Stomach (tissue), 4 donors: ENCODE measurements at regions not wholly inside any gene's neighbourhood (a gene's known extent, or its start where the extent isn't known, plus 50 kb on each side); places are given as distances from the start of the nearest gene placed in this dataset.

Experiments
- EP300 ChIP-seq: sonication (generic); formaldehyde crosslinking; IDR thresholded peaks from one replicate; pipeline ENCODE4 v1.6.1; 2017; ENCODE audit warnings: antibody characterized with exemption
- POLR2A ChIP-seq, 4 donors: fragments of 450-650 bp; IDR thresholded peaks; one replicate each; pipeline ENCODE4 v1.6.1; 2016; ENCODE audit warnings: antibody characterized with exemption in 4 of 4, control low read depth in 2 of 4, mild to moderate bottlenecking in 1 of 4, moderate library complexity in 1 of 4
- POLR2AphosphoS5 ChIP-seq, 3 donors: sonication (generic); formaldehyde crosslinking; IDR thresholded peaks; one replicate each; pipeline ENCODE4 v1.6.1; 2016; ENCODE audit warnings: antibody characterized with exemption in 3 of 3
- TF ChIP-seq, protein P1 (sequence below), 7 experiments: fragments of 450-650 bp in 4 of 7; fragments of 200-600 bp in 3 of 7; sonication (generic) in 3 of 7; IDR thresholded peaks; one replicate each; pipeline ENCODE4 v1.5.1; 2016 to 2019; ENCODE audit warnings: antibody characterized with exemption in 7 of 7, control low read depth in 2 of 7, mild to moderate bottlenecking in 1 of 7

DNA sequence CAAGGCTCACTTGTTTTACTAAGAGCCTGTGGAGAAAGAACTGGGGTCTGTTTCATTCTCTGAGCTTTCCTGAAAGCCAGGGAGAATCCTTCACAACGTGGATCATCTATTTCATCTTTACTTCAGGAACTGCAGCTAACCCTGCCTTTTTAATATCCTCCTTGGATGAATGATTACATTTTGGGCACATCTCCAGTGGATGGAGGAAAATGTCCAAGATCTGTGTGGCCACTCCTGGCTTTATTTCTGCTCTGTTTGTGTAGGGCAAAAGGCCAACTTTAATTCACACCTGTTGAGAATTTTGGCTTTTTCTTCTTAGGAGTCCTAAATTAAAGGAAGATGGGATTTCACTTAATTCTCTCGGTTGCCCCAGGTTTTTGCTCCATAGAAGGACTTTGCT is 69.5 kb upstream of the CACNA1E start:
- TF ChIP-seq, protein P1, sequence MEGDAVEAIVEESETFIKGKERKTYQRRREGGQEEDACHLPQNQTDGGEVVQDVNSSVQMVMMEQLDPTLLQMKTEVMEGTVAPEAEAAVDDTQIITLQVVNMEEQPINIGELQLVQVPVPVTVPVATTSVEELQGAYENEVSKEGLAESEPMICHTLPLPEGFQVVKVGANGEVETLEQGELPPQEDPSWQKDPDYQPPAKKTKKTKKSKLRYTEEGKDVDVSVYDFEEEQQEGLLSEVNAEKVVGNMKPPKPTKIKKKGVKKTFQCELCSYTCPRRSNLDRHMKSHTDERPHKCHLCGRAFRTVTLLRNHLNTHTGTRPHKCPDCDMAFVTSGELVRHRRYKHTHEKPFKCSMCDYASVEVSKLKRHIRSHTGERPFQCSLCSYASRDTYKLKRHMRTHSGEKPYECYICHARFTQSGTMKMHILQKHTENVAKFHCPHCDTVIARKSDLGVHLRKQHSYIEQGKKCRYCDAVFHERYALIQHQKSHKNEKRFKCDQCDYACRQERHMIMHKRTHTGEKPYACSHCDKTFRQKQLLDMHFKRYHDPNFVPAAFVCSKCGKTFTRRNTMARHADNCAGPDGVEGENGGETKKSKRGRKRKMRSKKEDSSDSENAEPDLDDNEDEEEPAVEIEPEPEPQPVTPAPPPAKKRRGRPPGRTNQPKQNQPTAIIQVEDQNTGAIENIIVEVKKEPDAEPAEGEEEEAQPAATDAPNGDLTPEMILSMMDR (IDR thresholded peaks at IDR 0.05) = no peak
- TF ChIP-seq POLR2A (IDR thresholded peaks at IDR 0.05) (no peak), POLR2AphosphoS5 (IDR thresholded peaks at IDR 0.05) (no peak), EP300 (no peak)
